Panc1 (cell line): ENCODE measurements at regions not wholly inside any gene's neighbourhood (a gene's known extent, or its start where the extent isn't known, plus 50 kb on each side); places are given as distances from the start of the nearest gene placed in this dataset.
"Not testable (repeated sequence)": the region's sequence is repeated elsewhere in the genome, so short reads cannot be mapped to it uniquely, and the experiment has no call there.

Source experiments
- ATAC-seq: fragments of 200-7000 bp; cut with Tn5 transposase; 2 replicates; pipeline ENCODE4 v1.9.1; 2020; ENCODE audit warnings: mild to moderate bottlenecking, moderate library complexity
- BruUV-seq: library from RNA; stranded (reverse); fragments of 400-500 nt; replicated peaks from 2 replicates; lab custom pipeline; 2021; lab: Mats Ljungman, UMichigan
- CTCF ChIA-PET: fragments of 300-600 bp; sonication (Branson Sonifier 250); formaldehyde crosslinking; loops from one replicate; lab custom pipeline; 2022; ENCODE audit warnings: antibody characterized with exemption; lab: Charles Lee
- POLR2A ChIA-PET: fragments of 300-600 bp; sonication (Branson Sonifier 250); formaldehyde crosslinking; loops from one replicate; lab custom pipeline; 2022; ENCODE audit warnings: antibody characterized with exemption; lab: Charles Lee
- DNase-seq: peaks from one replicate; pipeline ENCODE4 v3.0.0-alpha.2; 2010; ENCODE audit warnings: low read depth, low spot score
- H3K27ac ChIP-seq: 2 replicates; pipeline ENCODE4 v1.5.1; 2011; ENCODE audit warnings: mild to moderate bottlenecking, low read length, inconsistent platforms
- H3K27me3 ChIP-seq: fragments of 200-500 bp; sonication (Bioruptor generic); 2 replicates; pipeline ENCODE4 v1.6.0; 2014; ENCODE audit warnings: low read length, inconsistent platforms; ENCODE audit not compliant: control insufficient read depth, insufficient read depth
- H3K36me3 ChIP-seq: fragments of 200-500 bp; sonication (Bioruptor generic); 2 replicates; pipeline ENCODE4 v1.5.1; 2014; ENCODE audit warnings: inconsistent platforms, mild to moderate bottlenecking, low read length, moderate library complexity; ENCODE audit not compliant: control insufficient read depth, insufficient read depth
- H3K4me1 ChIP-seq: 2 replicates; pipeline ENCODE4 v1.5.1; 2011; ENCODE audit warnings: inconsistent platforms, mild to moderate bottlenecking, low read length, moderate library complexity; ENCODE audit not compliant: control insufficient read depth, insufficient read depth
- H3K4me3 ChIP-seq, 2 experiments: 2 replicates each; pipeline ENCODE4 v1.5.1; 2011 to 2012; ENCODE audit warnings: low read depth in 2 of 2, low read length in 2 of 2, mild to moderate bottlenecking in 2 of 2, inconsistent platforms in 1 of 2, moderate library complexity in 1 of 2
- H3K9me3 ChIP-seq: fragments of 200-500 bp; sonication (Bioruptor generic); 2 replicates; pipeline ENCODE4 v1.5.1; 2014; ENCODE audit warnings: low read depth, mild to moderate bottlenecking, inconsistent platforms, low read length, moderate library complexity; ENCODE audit not compliant: control insufficient read depth, insufficient read depth
- CTCF ChIP-seq: fragments of 450-650 bp; IDR thresholded peaks from 2 replicates; pipeline ENCODE4 v1.5.1; 2017; ENCODE audit warnings: mild to moderate bottlenecking
- POLR2AphosphoS5 ChIP-seq: IDR thresholded peaks from 2 replicates; pipeline ENCODE4 v1.6.1; 2012; ENCODE audit warnings: mild to moderate bottlenecking, low read depth, low read length, moderate library complexity
- REST ChIP-seq, 2 experiments: IDR thresholded peaks; 2 replicates each; pipeline ENCODE4 v1.6.1; 2011 to 2012; ENCODE audit warnings: low read depth in 2 of 2, control low read depth in 1 of 2, low read length in 1 of 2, mild to moderate bottlenecking in 1 of 2, moderate library complexity in 1 of 2; ENCODE audit not compliant: insufficient read depth in 1 of 2
- SIN3A ChIP-seq: IDR thresholded peaks from 2 replicates; pipeline ENCODE4 v1.6.1; 2012; ENCODE audit warnings: low read depth, mild to moderate bottlenecking, low read length, moderate library complexity, borderline replicate concordance; ENCODE audit not compliant: insufficient read depth
- TCF7L2 ChIP-seq: IDR thresholded peaks from 2 replicates; pipeline ENCODE4 v1.6.1; 2011; ENCODE audit warnings: mild to moderate bottlenecking, low read depth, low read length, inconsistent platforms
- in situ Hi-C: cut with HindIII; loops from 2 replicates; pipeline ENCODE4 v1.10.0; 2016; ENCODE audit warnings: low sequenced_read_pairs, low pct_unique_long_range_greater_than_20kb
- intact Hi-C: fragments of 100-400 bp; cut with micrococcal nuclease; formaldehyde crosslinking; loops from one replicate; pipeline ENCODE4 v1.10.0; 2022; ENCODE audit not compliant: unreplicated experiment

GRCh38 chr5:116858705-116859333 is 284.2 kb upstream of the SEMA6A start:
- ChIA-PET POLR2A (no interaction called here), CTCF (no interaction called here)
- ATAC-seq (no peak), DNase-seq (no peak)
- in situ Hi-C loops (no loop called here), intact Hi-C loops (no loop called here)
- no TSS peak for BruUV-seq
- H3K9me3 ChIP-seq: no peaks in the 10 kb centered on the region
- no peaks in the 10 kb centered on the region for H3K4me1 ChIP-seq
- no peak overlapping the region for H3K27ac ChIP-seq
- no peaks in the 10 kb centered on the region for H3K27me3 ChIP-seq
- no peaks in the 10 kb centered on the region for H3K36me3 ChIP-seq
- no peak overlapping the region for H3K4me3 ChIP-seq
- TF ChIP-seq SIN3A: no peak
- TF ChIP-seq REST (IDR thresholded peaks at IDR 0.05; ENCODE audit: insufficient read depth in 1 of 2, low read depth in 2 of 2, low read length in 1 of 2): no peak
- TF ChIP-seq CTCF: no peak
- TF ChIP-seq POLR2AphosphoS5: no peak
- TF ChIP-seq TCF7L2: no peak

GRCh38 chr5:116858020-116858419 is 283.4 kb upstream of the SEMA6A start:
- POLR2A ChIA-PET, H3K27me3 ChIP-seq, H3K36me3 ChIP-seq, in situ Hi-C loops, DNase-seq, CTCF ChIA-PET, intact Hi-C loops, H3K27ac ChIP-seq, H3K4me3 ChIP-seq, BruUV-seq, H3K9me3 ChIP-seq, ATAC-seq, H3K4me1 ChIP-seq: not testable (repeated sequence)

- Histone ChIP-seq H3K36me3 (no peaks in the 10 kb centered on the region), H3K27me3 (no peaks in the 10 kb centered on the region), H3K9me3 (no peaks in the 10 kb centered on the region), H3K4me1 (no peaks in the 10 kb centered on the region), H3K4me3 (no peak overlapping the region), H3K27ac (no peak overlapping the region)
- BruUV-seq: no TSS peak
- ChIA-PET POLR2A (no interaction called here), CTCF (no interaction called here)
- in situ Hi-C loops (no loop called here), intact Hi-C loops (no loop called here)
- ATAC-seq: no peak
- no peak for DNase-seq
- TF ChIP-seq TCF7L2: no peak
- TF ChIP-seq POLR2AphosphoS5: no peak
- no peak for TF ChIP-seq SIN3A
- no peak for TF ChIP-seq CTCF
- no peak for TF ChIP-seq REST (IDR thresholded peaks at IDR 0.05; ENCODE audit: insufficient read depth in 1 of 2, low read depth in 2 of 2, low read length in 1 of 2)
Measured at GRCh38 chr5:116856271-116856670, 281.6 kb upstream of the SEMA6A start.
